ENCODE measurements at regions not wholly inside any gene's neighbourhood (a gene's known extent, or its start where the extent isn't known, plus 50 kb on each side); places are given as distances from the start of the nearest gene placed in this dataset.
A peak's percentile ranks its signal among the peaks of the same experiment; 100 is the strongest.

- TF ChIP-seq SUZ12 (IDR thresholded peaks at IDR 0.05; ENCODE audit: extremely low read depth, insufficient read depth, insufficient read length) (no peak), YY1 (IDR thresholded peaks at IDR 0.05; ENCODE audit: insufficient read depth, insufficient read length) (no peak), ZNF274 (IDR thresholded peaks at IDR 0.05; ENCODE audit: low read depth, low read length) (no peak)
- DNase-seq (ENCODE audit: low read depth, low spot score): no peak
- Histone ChIP-seq H3K9ac (ENCODE audit: insufficient read length, low read depth) (peak overlapping the region; percentile 51), H3K27me3 (ENCODE audit: insufficient read depth, insufficient read length) (peaks cover 13% of the 10 kb centered on the region), H3K4me3 (ENCODE audit: insufficient read length, low read depth) (peak overlapping the region; percentile 4), H3K4me1 (ENCODE audit: insufficient read depth, insufficient read length) (peaks cover 9% of the 10 kb centered on the region), H3K9me3 (ENCODE audit: insufficient read depth, low read length) (peaks cover under 1% of the 10 kb centered on the region; the same call in 1 of the 2 replicates), H3K36me3 (ENCODE audit: insufficient read depth, insufficient read length, low read length) (no peaks in the 10 kb centered on the region)
Measured at GRCh38 chr16:54652201-54652770, 278.4 kb upstream of the IRX5 start.

GRCh38 chr16:54651440-54652195 lies 279.0 kb upstream of the IRX5 start:
- no peaks in the 10 kb centered on the region for H3K36me3 ChIP-seq (ENCODE audit: insufficient read depth, insufficient read length, low read length)
- no peaks in the 10 kb centered on the region for H3K9me3 ChIP-seq (ENCODE audit: insufficient read depth, low read length)
- H3K4me3 ChIP-seq (ENCODE audit: insufficient read length, low read depth): peak overlapping the region; percentile 4
- peak; percentile 87 for DNase-seq (ENCODE audit: low read depth, low spot score)
- H3K27me3 ChIP-seq (ENCODE audit: insufficient read depth, insufficient read length): peaks cover 13% of the 10 kb centered on the region
- peaks cover 9% of the 10 kb centered on the region for H3K4me1 ChIP-seq (ENCODE audit: insufficient read depth, insufficient read length)
- TF ChIP-seq SUZ12 (IDR thresholded peaks at IDR 0.05; ENCODE audit: extremely low read depth, insufficient read depth, insufficient read length) (no peak), YY1 (IDR thresholded peaks at IDR 0.05; ENCODE audit: insufficient read depth, insufficient read length) (no peak), ZNF274 (IDR thresholded peaks at IDR 0.05; ENCODE audit: low read depth, low read length) (no peak)
- peak overlapping the region; percentile 51 for H3K9ac ChIP-seq (ENCODE audit: insufficient read length, low read depth)

- Histone ChIP-seq H3K4me3 (ENCODE audit: insufficient read length, low read depth) (no peak overlapping the region), H3K9ac (ENCODE audit: insufficient read length, low read depth) (no peak overlapping the region), H3K36me3 (ENCODE audit: insufficient read depth, insufficient read length, low read length) (no peaks in the 10 kb centered on the region), H3K4me1 (ENCODE audit: insufficient read depth, insufficient read length) (peaks cover 9% of the 10 kb centered on the region), H3K9me3 (ENCODE audit: insufficient read depth, low read length) (no peaks in the 10 kb centered on the region), H3K27me3 (ENCODE audit: insufficient read depth, insufficient read length) (peaks cover 13% of the 10 kb centered on the region)
- DNase-seq (ENCODE audit: low read depth, low spot score): no peak
- no peak for TF ChIP-seq ZNF274 (IDR thresholded peaks at IDR 0.05; ENCODE audit: low read depth, low read length)
- TF ChIP-seq YY1 (IDR thresholded peaks at IDR 0.05; ENCODE audit: insufficient read depth, insufficient read length): no peak
- no peak for TF ChIP-seq SUZ12 (IDR thresholded peaks at IDR 0.05; ENCODE audit: extremely low read depth, insufficient read depth, insufficient read length)
Measured at GRCh38 chr16:54649876-54650275, 280.8 kb upstream of the IRX5 start.

GRCh38 chr16:54648575-54648974 lies 282.1 kb upstream of the IRX5 start:
- peaks cover 7% of the 10 kb centered on the region for H3K27me3 ChIP-seq (ENCODE audit: insufficient read depth, insufficient read length)
- DNase-seq (ENCODE audit: low read depth, low spot score): no peak

GRCh38 chr16:54647725-54648221 lies 282.9 kb upstream of the IRX5 start:
- H3K4me3 ChIP-seq (ENCODE audit: insufficient read length, low read depth): no peak overlapping the region
- no peak overlapping the region for H3K9ac ChIP-seq (ENCODE audit: insufficient read length, low read depth)
- DNase-seq (ENCODE audit: low read depth, low spot score): no peak

More at GRCh38 chr16:54648575-54648974, 282.1 kb upstream of the IRX5 start:
- no peak overlapping the region for H3K9ac ChIP-seq (ENCODE audit: insufficient read length, low read depth)
- TF ChIP-seq SUZ12 (IDR thresholded peaks at IDR 0.05; ENCODE audit: extremely low read depth, insufficient read depth, insufficient read length): no peak
- no peak for TF ChIP-seq YY1 (IDR thresholded peaks at IDR 0.05; ENCODE audit: insufficient read depth, insufficient read length)
- no peak for TF ChIP-seq ZNF274 (IDR thresholded peaks at IDR 0.05; ENCODE audit: low read depth, low read length)
- H3K4me1 ChIP-seq (ENCODE audit: insufficient read depth, insufficient read length): peaks cover 9% of the 10 kb centered on the region
- H3K9me3 ChIP-seq (ENCODE audit: insufficient read depth, low read length): no peaks in the 10 kb centered on the region
- H3K4me3 ChIP-seq (ENCODE audit: insufficient read length, low read depth): no peak overlapping the region
- H3K36me3 ChIP-seq (ENCODE audit: insufficient read depth, insufficient read length, low read length): no peaks in the 10 kb centered on the region

GRCh38 chr16:54647216-54647615 lies 283.4 kb upstream of the IRX5 start:
- Histone ChIP-seq H3K27me3 (ENCODE audit: insufficient read depth, insufficient read length) (peaks cover 5% of the 10 kb centered on the region), H3K9ac (ENCODE audit: insufficient read length, low read depth) (no peak overlapping the region), H3K9me3 (ENCODE audit: insufficient read depth, low read length) (no peaks in the 10 kb centered on the region), H3K4me1 (ENCODE audit: insufficient read depth, insufficient read length) (peaks cover 6% of the 10 kb centered on the region), H3K36me3 (ENCODE audit: insufficient read depth, insufficient read length, low read length) (no peaks in the 10 kb centered on the region), H3K4me3 (ENCODE audit: insufficient read length, low read depth) (no peak overlapping the region)
- TF ChIP-seq YY1 (IDR thresholded peaks at IDR 0.05; ENCODE audit: insufficient read depth, insufficient read length) (no peak), ZNF274 (IDR thresholded peaks at IDR 0.05; ENCODE audit: low read depth, low read length) (no peak), SUZ12 (IDR thresholded peaks at IDR 0.05; ENCODE audit: extremely low read depth, insufficient read depth, insufficient read length) (no peak)
- DNase-seq (ENCODE audit: low read depth, low spot score): no peak

More at GRCh38 chr16:54647725-54648221, 282.9 kb upstream of the IRX5 start:
- no peak for TF ChIP-seq ZNF274 (IDR thresholded peaks at IDR 0.05; ENCODE audit: low read depth, low read length)
- TF ChIP-seq SUZ12 (IDR thresholded peaks at IDR 0.05; ENCODE audit: extremely low read depth, insufficient read depth, insufficient read length): no peak
- TF ChIP-seq YY1 (IDR thresholded peaks at IDR 0.05; ENCODE audit: insufficient read depth, insufficient read length): no peak
- Histone ChIP-seq H3K27me3 (ENCODE audit: insufficient read depth, insufficient read length) (peaks cover 6% of the 10 kb centered on the region), H3K4me1 (ENCODE audit: insufficient read depth, insufficient read length) (peaks cover 8% of the 10 kb centered on the region), H3K36me3 (ENCODE audit: insufficient read depth, insufficient read length, low read length) (no peaks in the 10 kb centered on the region), H3K9me3 (ENCODE audit: insufficient read depth, low read length) (no peaks in the 10 kb centered on the region)

GRCh38 chr16:54645345-54645744 lies 285.3 kb upstream of the IRX5 start:
- Histone ChIP-seq H3K9me3 (ENCODE audit: insufficient read depth, low read length) (no peaks in the 10 kb centered on the region), H3K27me3 (ENCODE audit: insufficient read depth, insufficient read length) (peaks cover 5% of the 10 kb centered on the region), H3K4me3 (ENCODE audit: insufficient read length, low read depth) (no peak overlapping the region), H3K9ac (ENCODE audit: insufficient read length, low read depth) (no peak overlapping the region), H3K36me3 (ENCODE audit: insufficient read depth, insufficient read length, low read length) (no peaks in the 10 kb centered on the region), H3K4me1 (ENCODE audit: insufficient read depth, insufficient read length) (peaks cover 2% of the 10 kb centered on the region)
- DNase-seq (ENCODE audit: low read depth, low spot score): no peak
- TF ChIP-seq ZNF274 (IDR thresholded peaks at IDR 0.05; ENCODE audit: low read depth, low read length): no peak
- no peak for TF ChIP-seq YY1 (IDR thresholded peaks at IDR 0.05; ENCODE audit: insufficient read depth, insufficient read length)
- TF ChIP-seq SUZ12 (IDR thresholded peaks at IDR 0.05; ENCODE audit: extremely low read depth, insufficient read depth, insufficient read length): no peak

Measured in NT2/D1 (cell line).